Progenitor cell of endocrine pancreas (in vitro differentiated cells): ENCODE measurements at regions not wholly inside any gene's neighbourhood (a gene's known extent, or its start where the extent isn't known, plus 50 kb on each side); places are given as distances from the start of the nearest gene placed in this dataset.

Experiments used
- DNase-seq: peaks from one replicate; pipeline ENCODE4 v3.0.0; 2021; ENCODE audit warnings: low spot score; ENCODE audit not compliant: unreplicated experiment
- H3K27ac Mint-ChIP-seq: 2 replicates; pipeline ENCODE4 v1.8.0; 2021; ENCODE audit warnings: mild to moderate bottlenecking, moderate library complexity, mixed read lengths
- H3K27me3 Mint-ChIP-seq: 2 replicates; pipeline ENCODE4 v1.8.0; 2021; ENCODE audit warnings: mixed read lengths
- H3K36me3 Mint-ChIP-seq: 2 replicates; pipeline ENCODE4 v1.8.0; 2022; ENCODE audit warnings: mixed read lengths; ENCODE audit not compliant: insufficient read depth
- H3K4me1 Mint-ChIP-seq: 2 replicates; pipeline ENCODE4 v1.8.0; 2021; ENCODE audit warnings: low read depth, mixed read lengths
- H3K4me3 Mint-ChIP-seq: 2 replicates; pipeline ENCODE4 v1.8.0; 2021; ENCODE audit warnings: low read depth, mild to moderate bottlenecking, moderate library complexity, mixed read lengths
- H3K9me3 Mint-ChIP-seq: 2 replicates; pipeline ENCODE4 v1.8.0; 2021; ENCODE audit warnings: low read depth, mixed read lengths
- CTCF ChIP-seq: fragments of 200-600 bp; sonication (generic); IDR thresholded peaks from one replicate; pipeline ENCODE4 v1.5.0; 2021; ENCODE audit warnings: antibody characterized with exemption, mild to moderate bottlenecking; ENCODE audit not compliant: unreplicated experiment

- Mint-ChIP-seq H3K4me1 (no peaks in the 10 kb centered on the region), H3K4me3 (no peak overlapping the region), H3K9me3 (no peaks in the 10 kb centered on the region), H3K36me3 (no peaks in the 10 kb centered on the region), H3K27ac (no peak overlapping the region), H3K27me3 (peaks cover 5% of the 10 kb centered on the region)
- TF ChIP-seq CTCF, result no peak
- no peak for DNase-seq
Observed at GRCh38 chr11:30749268-30749667, 163.1 kb upstream of the MPPED2 start.

GRCh38 chr11:30741039-30741550 is 154.9 kb upstream of the MPPED2 start:
- H3K36me3 Mint-ChIP-seq, result no peaks in the 10 kb centered on the region
- TF ChIP-seq CTCF, result no peak
- no peak for DNase-seq
- H3K27me3 Mint-ChIP-seq, result no peaks in the 10 kb centered on the region
- no peak overlapping the region for H3K27ac Mint-ChIP-seq
- no peak overlapping the region for H3K4me3 Mint-ChIP-seq
- H3K9me3 Mint-ChIP-seq, result peaks cover 3% of the 10 kb centered on the region
- H3K4me1 Mint-ChIP-seq, result no peaks in the 10 kb centered on the region

- Mint-ChIP-seq H3K9me3 (peaks cover 3% of the 10 kb centered on the region), H3K27me3 (no peaks in the 10 kb centered on the region), H3K4me3 (no peak overlapping the region), H3K36me3 (no peaks in the 10 kb centered on the region), H3K4me1 (no peaks in the 10 kb centered on the region), H3K27ac (no peak overlapping the region)
- no peak for TF ChIP-seq CTCF
- DNase-seq, result no peak
Observed at GRCh38 chr11:30740091-30740490, 153.9 kb upstream of the MPPED2 start.

GRCh38 chr11:30735946-30736345 is 149.8 kb upstream of the MPPED2 start:
- Mint-ChIP-seq H3K36me3 (no peaks in the 10 kb centered on the region), H3K4me1 (peaks cover 2% of the 10 kb centered on the region), H3K27me3 (no peaks in the 10 kb centered on the region), H3K4me3 (no peak overlapping the region), H3K27ac (no peak overlapping the region), H3K9me3 (peaks cover 3% of the 10 kb centered on the region)
- DNase-seq, result no peak
- TF ChIP-seq CTCF, result no peak

- H3K27ac Mint-ChIP-seq, result no peak overlapping the region
- TF ChIP-seq CTCF, result no peak
- peaks cover 19% of the 10 kb centered on the region for H3K4me1 Mint-ChIP-seq
- H3K4me3 Mint-ChIP-seq, result no peak overlapping the region
- H3K36me3 Mint-ChIP-seq, result no peaks in the 10 kb centered on the region
- peaks cover 3% of the 10 kb centered on the region for H3K9me3 Mint-ChIP-seq
- no peak for DNase-seq
- no peaks in the 10 kb centered on the region for H3K27me3 Mint-ChIP-seq
Observed at GRCh38 chr11:30733748-30734147, 147.6 kb upstream of the MPPED2 start.
